Skeletal muscle tissue (tissue), 3 donors: ENCODE measurements at regions not wholly inside any gene's neighbourhood (a gene's known extent, or its start where the extent isn't known, plus 50 kb on each side); places are given as distances from the start of the nearest gene placed in this dataset.

Experiments
- H3K27ac ChIP-seq: one replicate; pipeline ENCODE4 v1.7.0; 2013; ENCODE audit warnings: mild to moderate bottlenecking, low read depth, low read length, inconsistent platforms
- H3K27me3 ChIP-seq, 3 donors: one replicate each; pipeline ENCODE4 v1.7.0; 2013; ENCODE audit warnings: low read length in 3 of 3; ENCODE audit not compliant: control insufficient read depth in 3 of 3, insufficient read depth in 3 of 3
- H3K36me3 ChIP-seq, 3 donors: one replicate each; pipeline ENCODE4 v1.7.0; 2013; ENCODE audit warnings: low read length in 3 of 3; ENCODE audit not compliant: control insufficient read depth in 3 of 3, insufficient read depth in 3 of 3
- H3K4me1 ChIP-seq, 3 donors: one replicate each; pipeline ENCODE4 v1.7.0; 2013; ENCODE audit warnings: low read length in 3 of 3, mild to moderate bottlenecking in 3 of 3; ENCODE audit not compliant: control insufficient read depth in 3 of 3, insufficient read depth in 3 of 3
- H3K4me3 ChIP-seq, 3 donors: one replicate each; pipeline ENCODE4 v1.7.0; 2013; ENCODE audit warnings: low read length in 3 of 3
- H3K9ac ChIP-seq, 3 donors: one replicate each; pipeline ENCODE4 v1.7.0; 2013; ENCODE audit warnings: low read length in 3 of 3, mild to moderate bottlenecking in 3 of 3, moderate library complexity in 2 of 3, low read depth in 1 of 3
- H3K9me3 ChIP-seq, 3 donors: one replicate each; pipeline ENCODE4 v1.7.0; 2013; ENCODE audit warnings: low read length in 3 of 3; ENCODE audit not compliant: control insufficient read depth in 3 of 3
- donor health status: Osteomylitis.

DNA sequence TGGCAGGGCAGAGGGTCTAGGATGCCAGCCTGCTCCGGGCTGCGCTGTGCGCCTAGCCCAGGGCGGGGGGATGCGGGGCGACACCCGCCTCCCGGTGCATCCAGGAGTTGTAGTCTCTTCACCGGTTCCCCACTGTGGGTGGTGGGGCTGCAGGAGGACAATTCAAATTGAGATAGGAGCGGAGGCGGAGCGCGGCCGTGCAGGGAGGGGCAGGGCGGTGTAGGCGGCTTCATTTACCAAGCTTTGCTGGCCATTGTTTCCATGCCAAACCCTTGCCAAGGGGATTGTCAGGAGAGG lies 2047.4 kb downstream of the TP53TG3F start:
- Histone ChIP-seq H3K4me1 (no peaks in the 10 kb centered on the region), H3K36me3 (no peaks in the 10 kb centered on the region), H3K27ac (no peak overlapping the region), H3K4me3 (no peak overlapping the region), H3K9me3 (peaks cover 0 to 3% (median 0%) of the 10 kb centered on the region in 3 donors), H3K27me3 (no peaks in the 10 kb centered on the region), H3K9ac (no peak overlapping the region)

DNA sequence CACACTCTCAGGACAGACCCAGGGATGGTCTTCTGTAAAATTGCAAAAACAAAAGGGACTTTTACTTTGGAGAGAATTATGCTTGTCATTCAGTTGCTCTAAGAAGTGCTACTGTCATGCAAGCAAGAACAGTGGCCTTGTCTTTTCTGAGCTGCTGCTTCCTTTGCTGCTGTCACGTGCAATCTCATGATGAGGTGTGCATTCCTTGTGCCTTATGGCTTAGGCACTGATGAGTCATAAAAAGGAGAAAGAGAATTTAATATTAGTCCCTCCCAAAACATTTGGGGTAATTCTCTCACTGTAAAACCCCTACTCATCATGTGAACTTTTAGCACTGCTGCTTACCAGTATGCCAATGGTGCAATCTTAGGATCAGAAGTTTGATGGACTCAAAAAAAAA lies 2051.3 kb downstream of the TP53TG3F start:
- H3K4me3 ChIP-seq, result no peak overlapping the region
- no peaks in the 10 kb centered on the region for H3K27me3 ChIP-seq
- H3K27ac ChIP-seq, result no peak overlapping the region
- no peaks in the 10 kb centered on the region for H3K4me1 ChIP-seq
- H3K36me3 ChIP-seq, result no peaks in the 10 kb centered on the region
- H3K9me3 ChIP-seq, result peaks cover 0 to 3% (median 0%) of the 10 kb centered on the region in 3 donors
- no peak overlapping the region for H3K9ac ChIP-seq

DNA sequence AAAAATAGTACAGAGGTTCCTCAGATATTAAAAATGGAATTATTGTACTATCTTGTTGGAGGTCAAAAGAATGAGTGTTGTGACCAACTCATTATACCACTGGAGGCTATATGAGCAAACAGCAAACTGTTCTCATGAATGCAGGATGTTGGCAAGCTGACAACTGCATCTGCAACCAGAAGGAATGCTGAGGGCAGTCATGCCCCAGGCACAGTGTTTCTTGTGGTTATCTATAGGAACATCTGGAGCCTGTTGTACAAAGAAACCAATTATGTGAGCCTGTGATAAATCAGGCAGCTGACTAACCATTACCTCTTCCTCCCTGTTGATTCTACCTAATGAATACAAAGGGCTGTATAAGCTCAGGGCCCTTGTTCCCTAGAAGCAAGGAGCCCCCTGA lies 2057.1 kb downstream of the TP53TG3F start:
- Histone ChIP-seq H3K9ac (no peak overlapping the region), H3K36me3 (no peaks in the 10 kb centered on the region), H3K27ac (no peak overlapping the region), H3K4me1 (no peaks in the 10 kb centered on the region), H3K4me3 (no peak overlapping the region), H3K27me3 (no peaks in the 10 kb centered on the region), H3K9me3 (peaks cover 0 to 2% (median 0%) of the 10 kb centered on the region in 3 donors)

- Histone ChIP-seq H3K27ac (no peak overlapping the region), H3K9ac (no peak overlapping the region)
Observed at GRCh38 chr16:35516971-35517370, 2057.6 kb downstream of the TP53TG3F start.

DNA sequence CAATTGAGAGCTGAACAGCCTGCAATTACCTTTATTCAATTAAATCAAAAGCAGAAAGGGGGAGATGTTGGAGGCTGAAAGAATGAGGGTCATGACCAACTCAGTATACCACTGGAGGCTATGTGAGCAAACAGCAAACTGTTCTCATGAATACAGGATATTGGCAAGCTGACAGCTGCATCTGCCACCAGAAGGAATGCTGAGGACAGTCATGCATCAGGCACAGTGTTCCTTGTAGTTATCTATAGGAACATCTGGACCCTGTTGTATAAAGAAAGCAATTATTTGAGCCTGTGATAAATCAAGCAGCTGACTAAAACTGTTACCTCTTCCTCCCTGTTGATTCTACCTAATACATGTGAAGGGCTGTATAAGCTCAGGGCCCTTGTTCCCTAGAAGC lies 2064.6 kb downstream of the TP53TG3F start:
- Histone ChIP-seq H3K9ac (no peak overlapping the region), H3K36me3 (no peaks in the 10 kb centered on the region), H3K27me3 (no peaks in the 10 kb centered on the region), H3K27ac (no peak overlapping the region), H3K9me3 (peaks cover 0 to 2% (median 0%) of the 10 kb centered on the region in 3 donors), H3K4me1 (no peaks in the 10 kb centered on the region), H3K4me3 (no peak overlapping the region)

More at GRCh38 chr16:35516971-35517370, 2057.6 kb downstream of the TP53TG3F start:
- Histone ChIP-seq H3K9me3 (peaks cover 0 to 2% (median 0%) of the 10 kb centered on the region in 3 donors), H3K4me1 (no peaks in the 10 kb centered on the region), H3K4me3 (no peak overlapping the region), H3K27me3 (no peaks in the 10 kb centered on the region), H3K36me3 (no peaks in the 10 kb centered on the region)

DNA sequence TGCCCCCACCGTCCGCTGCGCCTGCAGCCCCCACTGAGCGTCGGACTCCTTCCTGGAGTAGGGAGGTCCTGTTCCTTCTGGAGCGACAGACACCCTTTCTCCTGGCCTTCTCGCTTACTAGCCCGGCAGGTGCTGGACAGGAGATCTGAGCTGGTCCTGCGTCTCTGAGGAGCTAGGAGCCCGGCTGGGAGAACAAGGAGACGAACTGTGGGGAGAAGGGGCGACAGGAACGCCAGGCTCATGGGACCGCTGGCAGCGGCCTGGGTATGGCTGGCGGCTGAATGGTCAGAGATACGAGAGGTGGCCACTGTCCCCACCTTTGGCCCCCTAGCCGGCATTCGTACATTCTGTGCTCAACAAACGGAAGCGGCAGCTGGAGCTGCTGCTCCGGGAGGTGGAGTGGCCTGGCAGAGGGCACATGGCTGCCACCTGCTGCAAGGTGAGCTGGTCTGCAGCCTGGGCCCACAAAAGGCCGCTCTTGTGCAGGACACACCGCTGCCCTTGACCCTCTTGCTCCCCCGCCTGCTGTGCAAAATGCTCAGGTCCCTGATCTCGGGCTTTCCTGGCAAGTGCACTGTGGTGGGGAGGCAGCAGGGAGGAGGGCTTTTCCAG lies 2066.7 kb downstream of the TP53TG3F start:
- Histone ChIP-seq H3K27ac (no peak overlapping the region), H3K27me3 (no peaks in the 10 kb centered on the region), H3K9ac (no peak overlapping the region), H3K36me3 (no peaks in the 10 kb centered on the region), H3K4me1 (no peaks in the 10 kb centered on the region), H3K4me3 (no peak overlapping the region), H3K9me3 (peaks cover 0 to 2% (median 0%) of the 10 kb centered on the region in 3 donors)

DNA sequence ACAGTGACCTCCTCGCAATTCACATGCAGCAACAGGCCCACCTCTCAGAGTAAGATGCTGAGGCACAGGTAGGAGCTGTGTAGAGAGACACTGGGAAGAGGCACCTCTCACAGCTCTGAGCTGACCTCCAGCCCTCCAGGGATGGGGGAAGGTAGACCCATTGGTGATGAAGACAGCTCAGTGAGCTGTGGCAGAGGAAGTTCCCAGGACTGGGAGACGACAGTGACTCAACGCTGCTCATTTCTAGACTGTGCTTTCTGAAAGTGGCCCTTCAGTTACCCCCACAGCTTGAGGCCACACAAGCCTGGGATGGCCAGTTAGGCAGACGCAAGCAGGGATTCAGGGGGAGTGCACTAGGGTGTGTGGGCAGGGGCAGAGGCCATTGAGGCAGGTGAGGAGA lies 2073.2 kb downstream of the TP53TG3F start:
- Histone ChIP-seq H3K27me3 (no peaks in the 10 kb centered on the region), H3K4me3 (no peak overlapping the region), H3K4me1 (no peaks in the 10 kb centered on the region), H3K27ac (no peak overlapping the region), H3K9ac (no peak overlapping the region), H3K36me3 (no peaks in the 10 kb centered on the region), H3K9me3 (no peaks in the 10 kb centered on the region)

- Histone ChIP-seq H3K9ac (no peak overlapping the region), H3K27ac (no peak overlapping the region), H3K4me3 (no peak overlapping the region), H3K36me3 (no peaks in the 10 kb centered on the region), H3K27me3 (no peaks in the 10 kb centered on the region), H3K4me1 (no peaks in the 10 kb centered on the region), H3K9me3 (no peaks in the 10 kb centered on the region)
Observed at GRCh38 chr16:35533683-35534082, 2074.3 kb downstream of the TP53TG3F start.

- H3K9me3 ChIP-seq, result peaks cover 0 to 4% (median 0%) of the 10 kb centered on the region in 3 donors
- no peak overlapping the region for H3K9ac ChIP-seq
- H3K27ac ChIP-seq, result no peak overlapping the region
- H3K27me3 ChIP-seq, result no peaks in the 10 kb centered on the region
- H3K36me3 ChIP-seq, result no peaks in the 10 kb centered on the region
- H3K4me1 ChIP-seq, result no peaks in the 10 kb centered on the region
- no peak overlapping the region for H3K4me3 ChIP-seq
Observed at GRCh38 chr16:35543486-35543885, 2084.1 kb downstream of the TP53TG3F start.

- Histone ChIP-seq H3K9ac (no peak overlapping the region), H3K36me3 (no peaks in the 10 kb centered on the region)
Observed at GRCh38 chr16:35552763-35553162, 2093.4 kb downstream of the TP53TG3F start.

More at GRCh38 chr16:35552763-35553162, 2093.4 kb downstream of the TP53TG3F start:
- Histone ChIP-seq H3K9me3 (no peaks in the 10 kb centered on the region), H3K4me1 (no peaks in the 10 kb centered on the region), H3K27ac (no peak overlapping the region), H3K27me3 (no peaks in the 10 kb centered on the region), H3K4me3 (no peak overlapping the region)
